GM12878 (cell line): ENCODE measurements at regions not wholly inside any gene's neighbourhood (a gene's known extent, or its start where the extent isn't known, plus 50 kb on each side); places are given as distances from the start of the nearest gene placed in this dataset.

Experiments used
- ATAC-seq: fragments of 200-7000 bp; cut with Tn5 transposase; 3 replicates; pipeline ENCODE4 v1.9.1; 2020; ENCODE audit warnings: mild to moderate bottlenecking, moderate library complexity
- BruUV-seq: library from RNA; stranded (reverse); fragments of 400-500 nt; replicated peaks from 2 replicates; lab custom pipeline; 2021; lab: Mats Ljungman, UMichigan
- CTCF ChIA-PET: fragments of 300-600 bp; sonication (Branson Sonifier 250); formaldehyde crosslinking; extraction: SDS; loops from one replicate; lab custom pipeline; 2021; ENCODE audit warnings: inconsistent platforms; lab: Yijun Ruan, JAX
- POLR2A ChIA-PET: fragments of 350-600 bp; formaldehyde crosslinking; extraction: SDS; loops from one replicate; lab custom pipeline; 2021; ENCODE audit warnings: inconsistent platforms; lab: Charles Lee
- RAD21 ChIA-PET: fragments of 300-600 bp; sonication (Branson Sonifier 250); formaldehyde crosslinking; loops from one replicate; lab custom pipeline; 2023; ENCODE audit warnings: antibody characterized with exemption; ENCODE audit not compliant: unreplicated experiment; lab: Charles Lee
- SMC1A ChIA-PET: fragments of 300-600 bp; sonication (Branson Sonifier 250); formaldehyde crosslinking; loops from one replicate; lab custom pipeline; 2023; ENCODE audit not compliant: unreplicated experiment, uncharacterized antibody; lab: Charles Lee
- DNase-seq: peaks from one replicate; pipeline ENCODE4 v3.0.0-alpha.2; 2011; ENCODE audit warnings: low read depth, low spot score
- FAIRE-seq: peaks from 3 replicates; lab custom pipeline; 2011; peaks lifted over from hg19 to GRCh38; lab: Jason Lieb, UNC
- H2AFZ ChIP-seq: 2 replicates; pipeline ENCODE4 v1.6.0; 2011; ENCODE audit warnings: low read depth, low read length, control low read depth; ENCODE audit not compliant: control insufficient read depth
- H3K27ac ChIP-seq: 2 replicates; pipeline ENCODE4 v1.5.1; 2011; ENCODE audit warnings: control low read depth; ENCODE audit not compliant: control insufficient read depth, insufficient read depth
- H3K27me3 ChIP-seq, 2 experiments: replicated peaks in 1 of 2; 2 replicates each; pipeline versions ENCODE4 v1.6.0 to v1.6.1; 2011; ENCODE audit warnings: low read length in 1 of 2; ENCODE audit not compliant: control insufficient read depth in 2 of 2, insufficient read depth in 2 of 2
- H3K36me3 ChIP-seq, 2 experiments: 2 replicates each; pipeline ENCODE4 v1.5.1; 2011; ENCODE audit warnings: low read length in 1 of 2; ENCODE audit not compliant: control insufficient read depth in 2 of 2, insufficient read depth in 2 of 2
- H3K4me1 ChIP-seq: 2 replicates; pipeline ENCODE4 v1.6.1; 2011; ENCODE audit warnings: mild to moderate bottlenecking, low read length, moderate library complexity, mixed read lengths; ENCODE audit not compliant: control insufficient read depth, insufficient read depth
- H3K4me2 ChIP-seq: 2 replicates; pipeline ENCODE4 v1.6.0; 2011; ENCODE audit warnings: control low read depth; ENCODE audit not compliant: control insufficient read depth, insufficient read depth
- H3K4me3 ChIP-seq: fragments of 200-600 bp; sonication (generic); 2 replicates; pipeline ENCODE4 v1.5.1; 2016
- H3K79me2 ChIP-seq: 2 replicates; pipeline ENCODE4 v1.6.0; 2011; ENCODE audit warnings: low read length; ENCODE audit not compliant: control insufficient read depth, insufficient read depth
- H3K9ac ChIP-seq: 2 replicates; pipeline ENCODE4 v1.8.0; 2011; ENCODE audit warnings: low read length, control low read depth, mixed read lengths; ENCODE audit not compliant: control insufficient read depth, insufficient read depth
- H3K9me3 ChIP-seq: replicated peaks from 3 replicates; pipeline ENCODE4 v1.5.1; 2011; ENCODE audit warnings: mild to moderate bottlenecking, low read length; ENCODE audit not compliant: control insufficient read depth, insufficient read depth
- H4K20me1 ChIP-seq: 2 replicates; pipeline ENCODE4 v1.6.0; 2011; ENCODE audit not compliant: control insufficient read depth, insufficient read depth
- BCL3 ChIP-seq: IDR thresholded peaks from 2 replicates; pipeline ENCODE4 v1.6.1; 2011; ENCODE audit warnings: borderline replicate concordance, low read depth, mild to moderate bottlenecking, moderate library complexity, low read length; ENCODE audit not compliant: insufficient read depth, poor library complexity, severe bottlenecking
- BHLHE40 ChIP-seq, 2 experiments: fragments of 450-650 bp in 1 of 2; IDR thresholded peaks; 2 replicates each; pipeline ENCODE4 v1.6.1; 2011 to 2017; ENCODE audit warnings: low read depth in 2 of 2, borderline replicate concordance in 1 of 2, improper control_type of control experiment in 1 of 2, low read length in 1 of 2, mild to moderate bottlenecking in 1 of 2
- CHD4 ChIP-seq: fragments of 200-600 bp; sonication (generic); IDR thresholded peaks from 2 replicates; pipeline ENCODE4 v1.6.1; 2016; ENCODE audit warnings: mild to moderate bottlenecking
- CTCF ChIP-seq, 3 experiments: IDR thresholded peaks in 2 of 3; conservative IDR thresholded peaks in 1 of 3; 2 replicates each; pipeline ENCODE4 v1.5.1; 2011; ENCODE audit warnings: low read depth in 3 of 3, low read length in 3 of 3, mild to moderate bottlenecking in 3 of 3, control low read depth in 2 of 3, moderate library complexity in 2 of 3, inconsistent platforms in 1 of 3, mixed read lengths in 1 of 3; ENCODE audit not compliant: control insufficient read depth in 2 of 3, insufficient read depth in 1 of 3; ENCODE audit errors: extremely low read depth in 1 of 3
- DPF2 ChIP-seq: fragments of 450-650 bp; IDR thresholded peaks from 2 replicates; pipeline ENCODE4 v1.6.1; 2017; ENCODE audit warnings: mild to moderate bottlenecking
- E2F4 ChIP-seq: IDR thresholded peaks from 2 replicates; pipeline ENCODE4 v1.6.1; 2012; ENCODE audit warnings: low read depth, low read length, improper control_type of control experiment
- EP300 ChIP-seq, 2 experiments: fragments of 150-350 bp in 1 of 2; IDR thresholded peaks; 2 replicates each; pipeline ENCODE4 v1.6.1; 2011 to 2012; ENCODE audit warnings: low read depth in 2 of 2, low read length in 2 of 2, borderline replicate concordance in 1 of 2, improper control_type of control experiment in 1 of 2, inconsistent platforms in 1 of 2; ENCODE audit not compliant: control insufficient read depth in 1 of 2
- POU2F2 ChIP-seq: IDR thresholded peaks from 3 replicates; pipeline ENCODE4 v1.6.1; 2011; ENCODE audit warnings: low read depth, mild to moderate bottlenecking, low read length, borderline replicate concordance
- SREBF2 ChIP-seq: IDR thresholded peaks from 2 replicates; pipeline ENCODE4 v1.6.1; 2012; ENCODE audit warnings: mild to moderate bottlenecking, low read length
- ZBED1 ChIP-seq: IDR thresholded peaks from 2 replicates; pipeline ENCODE4 v1.6.1; 2016; ENCODE audit warnings: borderline replicate concordance
- ZBTB33 ChIP-seq: fragments of 450-650 bp; IDR thresholded peaks from 2 replicates; pipeline ENCODE4 v1.6.1; 2017; ENCODE audit warnings: mild to moderate bottlenecking
- WGBS: methylation state at CpG from one replicate; pipeline ENCODE4 v1.1.6; 2016; ENCODE audit warnings: low lambda C conversion rate; ENCODE audit not compliant: insufficient replicate concordance, insufficient coverage; ENCODE audit errors: missing lambda C conversion rate; 5-methylcytosine and 5-hydroxymethylcytosine counted together
- in situ Hi-C: fragments of 300-500 bp; cut with MboI; formaldehyde crosslinking; loops from 9 replicates; pipeline ENCODE4 v1.14.3; 2018; ENCODE audit warnings: mixed read lengths
- intact Hi-C: fragments of 100-400 bp; cut with micrococcal nuclease; formaldehyde crosslinking; loops from one replicate; pipeline ENCODE4 v1.14.2; 2022; ENCODE audit not compliant: unreplicated experiment
- TF ChIP-seq, protein P1 (sequence below): IDR thresholded peaks from 2 replicates; pipeline ENCODE4 v1.6.1; 2011; ENCODE audit warnings: mild to moderate bottlenecking, low read depth, low read length, moderate library complexity; ENCODE audit not compliant: insufficient replicate concordance

- Histone ChIP-seq H3K27ac (no peak overlapping the region), H3K27me3 (no peaks in the 10 kb centered on the region), H3K4me2 (no peak overlapping the region), H3K36me3 (no peaks in the 10 kb centered on the region), H3K9me3 (no peaks in the 10 kb centered on the region), H4K20me1 (no peaks in the 10 kb centered on the region), H3K4me1 (no peaks in the 10 kb centered on the region), H3K79me2 (no peaks in the 10 kb centered on the region), H2AFZ (no peak overlapping the region), H3K4me3 (no peak overlapping the region), H3K9ac (no peak overlapping the region)
- in situ Hi-C loops (no loop called here), intact Hi-C loops (no loop called here)
- ChIA-PET RAD21 (interaction anchor here (1.0 to 1.4 kb wide), 2 partner anchors 9 to 757 kb away, joined by 3 read pairs; no protein-coding TSS in a partner anchor), CTCF (interaction anchor here (0.9 kb wide), 1 partner anchor 10 kb away, joined by 3 read pairs; no protein-coding TSS in a partner anchor), POLR2A (no interaction called here), SMC1A (interaction anchor here (1.3 to 1.8 kb wide), 3 partner anchors 10 to 43 kb away, joined by 3 to 7 read pairs (median 4); no protein-coding TSS in a partner anchor)
- BruUV-seq: no TSS peak
- WGBS: 12% methylated on average over 3 of the region's 3 CpGs
- FAIRE-seq: no peak
- DNase-seq: no peak
- ATAC-seq: peak; percentile 80
- TF ChIP-seq CTCF (IDR thresholded peaks at IDR 0.05 in 2 of 3, conservative IDR thresholded peaks at IDR 0.05 in 1 of 3; ENCODE audit: control insufficient read depth in 2 of 3, extremely low read depth in 1 of 3, insufficient read depth in 1 of 3, low read depth in 3 of 3, low read length in 3 of 3) (no peak), ZBED1 (no peak), DPF2 (peak; percentile 32; the same call in 1 of the 2 replicates), BHLHE40 (IDR thresholded peaks at IDR 0.05; ENCODE audit: borderline replicate concordance in 1 of 2, low read depth in 2 of 2, low read length in 1 of 2) (peak; percentile 64 to 78; a peak in 3 of 4 replicates), SREBF2 (no peak), EP300 (IDR thresholded peaks at IDR 0.05; ENCODE audit: borderline replicate concordance in 1 of 2, control insufficient read depth in 1 of 2, low read depth in 2 of 2, low read length in 2 of 2) (no peak), CHD4 (no peak), ZBTB33 (no peak), BCL3 (no peak), POU2F2 (no peak), E2F4 (no peak)
- TF ChIP-seq, protein P1, sequence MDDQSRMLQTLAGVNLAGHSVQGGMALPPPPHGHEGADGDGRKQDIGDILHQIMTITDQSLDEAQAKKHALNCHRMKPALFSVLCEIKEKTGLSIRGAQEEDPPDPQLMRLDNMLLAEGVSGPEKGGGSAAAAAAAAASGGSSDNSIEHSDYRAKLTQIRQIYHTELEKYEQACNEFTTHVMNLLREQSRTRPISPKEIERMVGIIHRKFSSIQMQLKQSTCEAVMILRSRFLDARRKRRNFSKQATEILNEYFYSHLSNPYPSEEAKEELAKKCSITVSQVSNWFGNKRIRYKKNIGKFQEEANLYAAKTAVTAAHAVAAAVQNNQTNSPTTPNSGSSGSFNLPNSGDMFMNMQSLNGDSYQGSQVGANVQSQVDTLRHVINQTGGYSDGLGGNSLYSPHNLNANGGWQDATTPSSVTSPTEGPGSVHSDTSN: no peak
Observed at GRCh38 chr2:198731842-198732399, 725.8 kb downstream of the SATB2 start.
